ENCODE measurements at regions not wholly inside any gene's neighbourhood (a gene's known extent, or its start where the extent isn't known, plus 50 kb on each side); places are given as distances from the start of the nearest gene placed in this dataset.
"Not testable (repeated sequence)": the region's sequence is repeated elsewhere in the genome, so short reads cannot be mapped to it uniquely, and the experiment has no call there.

DNA sequence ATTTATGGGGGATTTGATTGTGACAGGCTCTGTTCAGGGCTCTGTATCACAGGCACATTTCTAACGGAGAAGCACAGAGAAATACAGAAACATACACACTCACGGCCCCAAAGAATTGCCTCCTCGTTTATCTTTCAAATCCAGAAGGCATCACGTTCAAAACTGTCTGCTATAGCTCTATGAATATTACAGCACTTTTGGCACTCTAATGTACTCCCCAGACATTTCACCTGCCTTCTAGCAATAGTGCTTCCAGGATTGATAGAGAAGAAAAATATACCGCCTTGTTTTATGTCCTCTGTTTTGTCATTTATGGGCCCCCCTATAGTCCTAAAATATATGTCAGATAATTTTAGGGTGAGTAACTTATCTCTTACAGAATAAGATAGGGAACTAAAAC is 947.5 kb downstream of the ANKRD7 start:
- DNase-seq, result no peak

DNA sequence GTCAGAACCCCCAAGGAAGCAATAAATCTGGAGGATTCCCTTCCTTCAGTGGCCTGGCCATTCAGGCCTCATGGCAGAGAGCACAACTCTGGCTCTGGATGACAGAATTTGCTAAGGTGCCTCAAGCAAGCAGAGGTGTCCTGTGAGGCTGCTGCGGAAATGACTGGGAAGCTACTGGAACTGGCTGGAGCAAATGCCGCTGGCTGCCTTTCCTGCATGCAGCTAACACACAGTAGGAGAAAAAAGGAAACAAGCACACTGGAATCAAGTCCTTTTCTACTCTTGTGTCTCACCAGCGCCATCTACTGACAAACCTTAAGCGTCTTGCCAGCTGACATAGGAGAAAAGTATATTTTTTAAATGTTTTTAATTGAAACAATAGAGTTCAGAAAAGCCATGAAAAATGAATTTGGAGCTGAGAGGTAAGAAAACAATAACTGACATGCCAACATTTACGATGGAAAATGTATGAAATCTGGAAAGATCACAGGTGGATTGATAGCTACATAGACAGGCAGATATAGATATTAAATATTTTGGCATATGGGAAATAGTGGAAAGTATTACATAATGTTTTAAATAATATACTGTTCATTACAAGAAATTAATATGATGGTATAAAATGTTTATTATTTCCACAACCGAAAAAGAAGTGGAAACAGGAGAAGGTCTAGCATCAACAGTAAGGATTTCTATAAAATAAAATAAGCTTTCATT is 951.6 kb downstream of the ANKRD7 start:
- peak; percentile 13 to 45 for DNase-seq

DNA sequence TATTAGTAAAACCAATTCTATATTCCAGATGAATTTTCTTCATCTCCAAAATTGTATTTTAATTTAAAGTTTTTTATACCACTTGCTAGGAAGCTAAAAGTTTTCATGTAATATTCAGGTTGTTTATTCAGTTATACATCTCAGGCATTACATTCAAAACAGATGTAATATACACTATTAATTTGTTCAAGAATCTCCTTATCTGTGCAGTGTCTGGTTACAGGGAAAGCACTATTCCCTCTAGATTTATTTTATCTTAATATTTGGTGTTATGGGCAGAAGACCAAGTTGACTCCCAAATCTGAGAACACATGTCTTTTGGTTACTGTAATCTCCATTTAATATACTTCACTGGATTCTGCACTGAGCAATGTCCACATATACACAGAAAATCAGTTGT is 953.4 kb downstream of the ANKRD7 start:
- DNase-seq, result no peak

DNA sequence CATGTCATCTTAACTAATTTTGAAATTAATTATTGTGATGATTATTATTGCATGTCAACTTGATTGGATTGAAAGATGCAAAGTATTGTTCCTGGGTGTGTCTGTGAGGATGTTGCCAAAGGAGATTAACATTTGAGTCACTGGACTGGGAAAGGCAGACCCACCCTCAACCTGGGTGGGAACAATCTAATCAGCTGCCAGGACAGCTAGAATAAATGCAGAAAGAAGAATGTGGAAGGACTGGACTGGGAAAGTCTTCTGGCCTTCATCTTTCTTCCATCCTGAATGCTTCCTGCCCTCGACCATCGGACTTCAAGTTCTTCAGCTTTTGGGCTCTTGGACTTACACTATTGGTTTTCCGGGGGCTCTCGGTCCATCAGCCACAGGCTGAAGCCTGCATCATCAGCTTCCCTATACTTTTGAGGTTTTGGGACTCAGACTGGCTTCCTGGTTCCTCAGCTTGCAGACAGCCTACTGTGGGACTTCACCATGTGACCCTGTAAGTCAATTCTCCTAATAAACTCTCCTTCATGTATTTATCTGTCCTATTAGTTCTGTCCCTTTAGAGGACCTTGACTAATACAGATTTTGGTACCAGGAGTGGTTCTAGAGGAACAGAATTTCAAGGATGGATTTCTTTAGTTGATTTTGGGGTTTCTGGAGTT is 959.8 kb downstream of the ANKRD7 start:
- DNase-seq, result no peak

DNA sequence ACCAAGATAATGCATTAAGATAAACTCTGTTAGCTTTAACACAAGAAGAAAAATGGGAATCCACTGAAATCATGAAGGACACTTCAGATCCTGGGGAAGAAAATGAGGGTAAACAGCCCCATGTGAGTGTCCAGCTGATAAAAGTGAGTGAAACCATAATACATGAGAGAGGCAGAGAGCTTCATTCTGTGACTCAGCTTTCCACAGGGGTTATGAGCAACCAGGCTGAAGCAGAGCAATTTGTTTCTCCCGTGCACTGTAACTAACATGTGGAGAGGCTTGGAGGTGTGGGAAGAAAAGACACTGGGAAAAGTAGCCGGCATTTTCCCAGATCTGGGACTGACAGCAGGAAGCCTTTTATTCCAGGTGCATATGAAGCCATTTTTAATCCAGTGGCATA is 971.7 kb downstream of the ANKRD7 start:
- DNase-seq, result no peak

DNA sequence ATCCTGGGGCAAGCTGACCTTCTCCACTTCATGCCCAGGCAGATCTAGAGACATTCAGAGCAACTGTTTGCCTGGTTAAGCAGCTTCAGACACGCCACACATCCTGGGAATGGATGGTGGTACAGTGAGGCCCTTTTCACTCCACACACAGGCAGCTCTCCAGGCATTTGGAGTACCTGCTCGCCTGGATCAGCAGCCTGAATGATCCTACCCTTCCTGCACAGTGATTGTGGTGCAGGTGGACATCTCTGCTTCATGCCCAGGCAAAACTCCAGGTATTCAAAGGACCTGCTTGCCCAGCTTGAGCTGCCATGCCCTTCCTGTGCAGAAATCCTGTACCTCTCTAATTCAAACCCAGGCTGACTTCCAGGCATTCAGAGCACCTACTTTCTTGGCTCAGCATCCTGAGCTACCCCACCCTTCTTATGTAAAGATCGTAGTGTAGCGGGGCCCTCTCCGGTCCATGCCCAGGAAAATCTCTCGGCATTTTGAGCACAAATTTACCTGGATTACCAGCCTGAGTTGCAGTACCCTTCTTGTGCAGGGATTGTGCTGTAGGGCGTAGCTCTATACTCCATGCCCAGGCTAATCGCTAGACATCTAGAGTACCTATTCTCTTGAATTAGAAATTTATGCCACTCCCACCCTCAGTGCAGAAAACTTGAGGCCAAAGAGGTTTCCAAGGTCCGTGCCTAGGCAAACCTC is 972.8 kb downstream of the ANKRD7 start:
- no peak for DNase-seq

DNA sequence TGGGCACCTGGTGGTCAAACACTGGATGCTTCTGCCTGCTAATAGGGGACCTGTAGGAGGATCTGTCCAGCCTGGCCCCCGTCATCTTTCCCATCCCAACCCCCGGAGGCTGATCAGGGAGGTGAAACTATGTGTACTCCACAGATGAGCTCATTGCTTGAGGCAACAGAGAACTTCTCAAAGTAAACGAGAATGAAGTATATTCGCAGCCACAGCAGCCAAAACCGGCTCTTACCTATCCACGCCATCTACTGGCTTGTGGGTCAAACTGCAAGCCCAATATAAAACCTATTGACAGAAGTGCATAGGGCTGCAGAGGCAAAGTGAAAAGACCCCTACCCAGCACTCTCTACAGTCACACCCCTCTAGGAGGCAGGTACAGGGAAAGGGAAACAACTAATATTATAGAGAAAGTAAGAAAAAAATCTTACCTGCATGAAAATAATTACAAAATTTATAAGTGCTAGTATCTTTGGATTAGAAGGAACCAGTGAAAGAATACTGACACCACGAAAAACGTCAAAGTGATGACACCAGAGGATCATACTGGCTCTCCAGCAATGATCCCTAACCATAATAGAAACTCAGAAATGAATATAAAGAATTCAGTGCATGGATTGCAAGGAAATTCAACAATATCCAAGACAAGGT is 973.5 kb downstream of the ANKRD7 start:
- peak in 1 of 2 experiments; percentile 3 for DNase-seq

DNA sequence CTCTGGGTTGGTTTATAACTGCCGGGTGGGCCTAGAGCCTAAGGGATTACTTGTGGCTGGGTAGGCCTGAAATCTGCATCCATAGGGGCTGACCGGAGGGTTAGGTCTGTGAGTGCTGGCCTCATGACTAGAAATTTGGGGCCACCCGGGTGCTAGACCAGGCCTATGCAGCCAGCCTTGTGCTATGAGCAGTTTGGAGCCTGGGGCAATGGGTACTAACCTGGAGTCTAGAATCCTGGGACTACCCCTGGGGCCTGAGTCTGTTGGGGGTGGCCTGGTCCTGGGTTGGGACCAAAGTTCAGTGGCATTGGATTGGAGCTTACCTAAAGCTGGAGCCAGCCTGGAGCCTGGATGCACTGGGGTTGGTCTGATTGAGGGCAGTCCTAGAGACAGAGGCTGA is 995.2 kb downstream of the ANKRD7 start:
- DNase-seq, result no peak

DNA sequence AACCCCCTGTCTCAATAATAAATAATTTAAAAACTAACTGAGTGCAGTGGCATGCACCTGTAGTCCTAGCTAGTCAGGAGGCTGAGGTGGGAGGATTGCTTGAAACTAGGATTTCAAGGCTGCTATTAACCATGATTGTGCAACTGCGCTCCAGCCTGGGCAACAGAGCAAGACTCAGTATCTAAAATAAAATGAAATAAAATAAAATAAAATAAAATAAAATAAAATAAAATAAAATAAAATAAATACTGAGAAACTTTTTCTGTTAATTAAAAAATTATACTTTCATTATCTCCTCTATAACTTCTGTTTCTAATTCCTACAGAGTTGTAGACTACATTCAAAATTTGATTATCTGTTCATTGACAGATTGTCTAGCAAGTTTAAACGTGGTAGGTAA is 999.4 kb downstream of the ANKRD7 start:
- DNase-seq, result no peak

DNA sequence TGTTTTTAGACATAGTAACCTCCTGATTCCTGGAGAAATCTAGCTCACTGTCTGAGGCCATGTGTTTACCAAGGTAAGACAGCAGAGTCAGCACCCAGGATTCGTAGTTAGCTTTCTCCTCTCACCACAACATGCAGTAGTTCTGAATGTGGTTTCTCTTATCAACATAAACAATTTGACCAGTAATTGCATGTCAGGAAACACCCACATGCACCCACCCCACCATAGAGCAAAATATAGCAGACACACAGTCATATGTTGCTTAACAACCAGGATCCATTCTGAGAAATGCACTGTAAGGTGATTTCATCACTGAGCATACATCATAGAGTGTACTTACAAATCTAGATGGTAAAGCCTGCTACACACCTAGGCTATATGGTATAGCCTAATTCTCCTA is 1004.0 kb downstream of the ANKRD7 start:
- no peak for DNase-seq

DNA sequence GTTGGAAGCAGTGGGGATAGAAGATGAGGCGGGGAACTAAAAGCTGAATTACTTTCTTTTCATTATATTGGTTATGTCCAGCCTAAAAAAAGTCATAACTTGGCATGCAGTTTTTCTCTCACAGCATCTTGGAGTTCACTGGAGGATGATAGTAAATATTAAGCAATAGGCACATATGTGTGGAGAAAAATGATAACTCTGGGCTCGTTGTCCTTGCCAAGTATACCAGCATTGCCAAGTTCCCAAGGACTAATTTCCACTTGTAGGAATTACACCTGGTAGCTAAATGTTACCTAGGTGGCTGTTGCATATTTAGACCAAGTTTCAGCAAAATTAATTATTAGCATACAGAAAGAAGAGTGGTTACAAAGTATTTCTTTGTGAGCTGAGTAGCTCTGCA is 1007.6 kb downstream of the ANKRD7 start:
- no peak for DNase-seq

DNA sequence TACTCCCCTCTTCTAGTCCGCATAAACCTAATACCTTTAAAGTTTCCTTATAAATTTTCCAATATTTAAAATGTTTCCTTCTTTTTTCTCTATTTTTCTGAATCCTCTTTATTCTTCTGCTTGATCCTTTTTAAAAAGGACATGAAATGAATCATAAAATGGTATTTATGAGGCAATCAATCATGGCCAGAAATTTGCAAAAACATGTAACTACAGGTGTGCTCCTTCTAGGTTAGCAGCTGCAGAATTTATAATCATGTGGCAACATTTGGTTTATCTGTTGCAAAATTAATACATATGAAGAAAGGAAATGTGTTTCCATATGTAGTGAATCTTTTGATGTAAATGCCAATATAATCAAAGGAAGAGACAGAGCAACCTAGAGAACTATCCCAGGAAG is 1008.5 kb downstream of the ANKRD7 start:
- DNase-seq, result no peak

DNA sequence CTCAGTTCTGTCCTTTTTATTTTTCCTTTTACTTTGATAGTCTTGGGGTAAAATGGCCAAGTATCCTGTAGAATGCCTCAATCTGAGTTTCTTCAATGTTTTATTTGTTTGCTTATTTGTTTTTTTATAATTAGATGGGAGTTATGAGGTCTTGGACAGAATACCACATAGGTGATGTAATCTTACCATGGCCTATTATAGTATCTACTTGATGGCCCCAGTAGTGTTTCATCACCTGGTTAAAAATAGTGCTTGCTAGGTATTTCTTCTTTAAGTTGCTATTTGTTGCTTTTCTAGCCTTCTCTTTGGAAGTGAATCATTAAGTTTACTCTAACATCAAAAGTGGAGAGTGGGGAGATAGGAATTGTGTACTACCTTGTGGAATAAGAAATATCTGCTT is 1020.0 kb upstream of the KCND2 start:
- DNase-seq, result no peak

DNA sequence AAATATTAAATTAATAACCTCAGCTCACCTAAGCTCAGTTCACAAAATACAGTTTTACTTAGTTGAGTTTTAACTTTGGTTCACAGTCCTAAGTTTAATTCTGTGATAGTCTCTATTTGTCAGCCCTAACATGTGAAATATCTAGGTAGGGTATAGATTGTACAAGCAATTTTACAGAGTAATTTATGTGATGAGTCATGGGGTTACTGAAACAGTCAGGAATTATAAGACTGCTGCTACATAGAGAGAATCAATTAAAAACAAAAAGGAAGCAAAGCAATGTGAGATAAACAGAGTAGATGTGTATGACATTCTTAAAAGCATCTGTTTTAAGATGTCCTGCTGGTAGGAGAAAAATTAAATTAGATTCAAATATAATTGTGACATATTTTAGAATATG is 1018.2 kb upstream of the KCND2 start:
- no peak for DNase-seq

DNA sequence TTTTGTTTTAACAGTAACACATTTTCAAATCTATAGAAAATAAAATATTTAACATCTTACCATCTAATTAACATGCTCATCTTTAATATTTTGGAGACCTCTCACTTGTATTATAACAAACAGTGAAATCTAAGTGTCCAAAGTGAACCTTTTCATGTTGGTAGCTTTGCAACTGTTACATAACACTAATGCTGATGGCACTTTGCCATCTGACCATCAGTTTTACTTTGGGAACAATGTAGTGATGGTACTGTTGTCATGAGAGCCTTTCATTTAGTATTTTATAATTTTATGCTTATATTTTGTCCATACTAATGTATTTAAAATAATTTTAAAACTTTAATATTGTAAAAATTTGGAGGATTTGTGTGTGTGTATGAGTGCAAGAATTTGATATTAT is 1017.0 kb upstream of the KCND2 start:
- DNase-seq, result no peak

DNA sequence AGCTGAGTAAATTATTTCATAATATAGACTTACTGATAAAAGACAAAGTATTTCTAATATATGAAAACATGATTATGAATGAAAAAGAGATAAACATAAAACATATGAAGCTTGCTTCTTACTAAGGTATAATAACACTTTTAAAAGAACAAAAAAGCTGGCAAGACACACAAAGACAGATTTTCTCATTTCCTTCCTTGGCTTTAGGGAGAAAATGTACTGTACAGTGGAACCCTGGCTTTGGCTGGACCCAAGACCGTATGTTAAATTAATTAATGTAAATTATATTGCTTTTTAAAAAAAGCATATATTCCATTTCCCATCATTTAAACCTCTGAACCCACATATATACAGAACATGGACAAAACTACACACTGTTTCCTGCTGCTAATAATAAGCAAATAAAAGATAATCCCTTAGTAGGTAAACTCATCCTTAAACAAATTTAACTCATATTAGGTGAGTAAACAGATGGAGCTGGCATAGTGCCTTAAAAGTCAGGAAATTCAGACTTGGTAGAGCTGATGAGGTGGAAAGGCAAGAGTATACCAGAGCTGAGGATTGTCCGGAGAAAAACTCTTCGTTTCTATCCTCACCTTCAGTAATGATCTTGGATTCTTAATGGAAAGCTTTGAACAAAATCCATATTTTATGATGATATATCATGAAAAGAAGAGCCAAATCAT is 1016.4 kb upstream of the KCND2 start:
- DNase-seq, result no peak

DNA sequence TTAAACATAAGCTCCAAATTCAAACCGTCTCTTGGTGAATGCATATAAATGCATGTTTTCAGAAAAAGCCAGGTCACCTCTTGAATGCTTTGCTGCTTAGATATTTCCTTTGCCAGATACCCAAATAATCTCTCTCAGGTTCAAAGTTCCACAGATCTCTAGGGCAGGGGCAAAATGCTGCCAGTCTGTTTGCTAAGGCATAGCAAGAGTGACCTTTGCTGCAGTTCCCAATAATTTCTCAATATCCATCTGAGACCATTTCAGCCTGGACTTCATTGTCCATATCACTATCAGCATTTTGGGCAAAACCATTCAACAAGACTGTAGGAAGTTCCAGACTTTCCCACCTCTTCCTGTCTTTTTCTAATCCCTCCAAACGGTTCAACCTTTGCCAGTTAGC is 1006.2 kb upstream of the KCND2 start:
- DNase-seq, result not testable (repeated sequence)

DNA sequence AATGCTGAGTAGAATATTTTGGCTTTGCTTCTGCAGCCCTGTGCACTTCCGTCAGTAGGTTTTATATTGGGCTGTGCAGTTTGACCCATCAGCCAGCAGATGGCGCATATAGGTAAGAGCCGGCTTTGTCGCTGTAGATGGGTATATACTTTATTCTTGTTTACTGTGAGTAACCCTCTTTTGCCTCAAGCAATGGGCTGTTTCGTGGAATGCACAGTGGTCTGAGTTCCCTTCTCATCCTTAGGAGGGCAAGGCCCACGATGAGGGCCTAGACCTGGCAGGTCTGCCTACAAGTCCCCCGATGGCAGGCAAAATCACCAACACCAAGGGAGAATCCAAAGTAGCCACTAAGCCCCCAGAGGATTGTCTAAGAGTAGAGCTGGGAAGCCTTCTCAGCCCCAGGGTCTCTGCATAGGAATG is 1002.9 kb upstream of the KCND2 start:
- peak in 1 of 2 experiments; percentile 50 for DNase-seq

DNA sequence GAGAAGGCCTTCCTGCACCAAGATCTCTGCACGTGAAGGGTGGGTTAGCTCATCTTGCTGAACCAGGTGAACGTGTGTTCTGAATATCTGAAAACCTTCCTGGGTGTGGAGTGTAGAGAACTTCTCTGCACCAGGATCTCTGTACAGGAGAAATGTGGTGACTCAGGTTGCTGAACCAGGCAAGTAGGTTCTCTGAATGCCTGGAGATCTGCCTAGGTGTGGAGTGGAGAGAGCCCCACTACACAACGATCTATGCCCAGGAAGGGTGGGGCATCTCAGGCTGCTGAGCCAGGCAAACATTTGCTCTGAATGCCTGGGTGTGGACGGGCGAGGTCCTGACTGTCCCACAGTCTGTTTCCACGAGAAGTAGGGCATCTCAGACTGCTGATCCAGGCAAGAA is 1002.3 kb upstream of the KCND2 start:
- DNase-seq, result no peak

DNA sequence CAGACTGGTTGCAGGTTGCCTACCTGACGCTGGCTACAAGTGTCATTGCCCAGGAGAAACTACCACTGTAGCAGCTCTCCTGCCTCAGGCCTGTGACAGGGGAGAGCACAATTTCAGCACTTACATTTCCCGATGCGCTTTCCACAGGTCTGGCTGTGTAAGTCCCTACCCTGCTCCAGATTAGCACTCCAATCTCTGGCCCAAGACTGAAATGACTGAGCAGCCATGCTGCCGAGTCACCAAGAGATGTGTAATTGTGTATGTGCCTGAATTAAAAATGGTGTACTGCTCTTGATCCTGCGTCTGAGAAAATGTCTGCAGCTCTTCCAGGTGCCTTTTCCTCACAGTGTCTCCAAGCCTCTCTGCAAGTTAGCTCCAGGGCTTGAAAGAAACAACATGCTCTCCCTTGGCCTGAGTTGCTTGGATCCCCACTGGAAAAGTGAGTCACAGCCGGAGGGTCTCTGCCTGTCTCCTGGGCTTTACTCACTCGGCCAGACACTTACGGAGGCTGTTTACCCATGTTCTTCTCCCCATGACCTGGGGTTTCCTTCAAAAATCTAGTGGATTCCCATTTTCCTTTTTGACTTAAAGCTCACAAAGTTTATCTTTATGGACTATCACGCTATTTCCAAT is 1001.7 kb upstream of the KCND2 start:
- no peak for DNase-seq

DNA sequence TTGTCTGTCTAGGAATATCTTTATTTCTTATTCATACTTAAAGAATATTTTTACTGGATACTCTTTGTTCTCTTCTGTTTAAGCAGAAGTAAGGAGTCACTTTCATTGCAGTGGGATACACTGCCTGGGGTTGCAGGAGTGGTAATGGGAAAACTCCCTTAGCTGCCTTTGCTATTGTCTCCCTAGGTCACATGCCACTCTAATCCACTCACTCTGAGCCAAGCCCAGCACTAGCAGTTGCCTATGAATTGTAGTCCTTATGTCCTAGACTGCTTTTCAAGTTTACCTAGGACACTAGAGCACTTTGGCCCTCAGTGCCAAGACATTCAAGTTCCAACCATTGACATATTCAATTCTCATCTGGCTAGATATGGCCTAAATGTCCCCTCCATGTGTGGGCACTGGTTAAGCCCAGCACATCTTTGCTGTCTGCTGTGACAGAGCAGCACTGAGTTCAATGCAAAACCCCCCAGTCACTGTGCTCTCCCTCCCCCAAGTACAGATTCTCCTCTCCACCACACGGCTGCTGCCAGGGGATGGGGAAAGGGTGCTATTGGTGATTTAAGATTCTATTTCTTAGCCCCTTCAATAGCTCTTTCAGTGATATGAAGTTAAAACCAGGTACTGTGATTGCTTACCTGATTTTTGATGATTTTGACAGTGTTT is 991.7 kb upstream of the KCND2 start:
- no peak for DNase-seq

DNA sequence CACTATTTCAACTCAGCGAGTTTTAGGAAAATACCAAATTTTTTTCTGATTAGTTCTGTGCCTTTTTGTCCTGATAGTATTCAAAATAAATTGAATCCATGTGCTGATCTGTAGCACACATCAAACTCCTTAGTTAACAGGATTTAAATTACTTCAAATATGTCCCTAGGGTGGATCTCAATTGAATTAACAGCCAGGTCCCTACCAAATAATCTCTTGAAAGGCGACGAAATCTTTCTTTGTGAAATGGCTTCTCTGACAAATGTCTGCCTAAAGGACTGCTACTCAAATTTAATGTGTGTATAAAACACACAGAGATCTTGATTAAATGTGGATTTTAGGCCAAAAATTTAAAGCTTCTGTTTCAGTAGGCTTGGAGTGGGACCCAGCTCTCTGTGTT is 989.6 kb upstream of the KCND2 start:
- no peak for DNase-seq

All from NCI-H187 (cell line).